ENCODE measurements at regions not wholly inside any gene's neighbourhood (a gene's known extent, or its start where the extent isn't known, plus 50 kb on each side); places are given as distances from the start of the nearest gene placed in this dataset.

- Histone ChIP-seq H3K4me2 (ENCODE audit: low read length) (no peak overlapping the region), H3K9me2 (ENCODE audit: insufficient read depth) (no peaks in the 10 kb centered on the region), H3K79me2 (ENCODE audit: insufficient read depth, low read length) (no peaks in the 10 kb centered on the region), H3K36me3 (ENCODE audit: control insufficient read depth in 1 of 2, insufficient read depth in 2 of 2, low read length in 2 of 2) (no peaks in the 10 kb centered on the region), H3K9ac (ENCODE audit: low read length) (no peak overlapping the region), H3K27ac (ENCODE audit: low read depth, low read length) (no peak overlapping the region), H4K20me1 (ENCODE audit: insufficient read depth) (no peaks in the 10 kb centered on the region), H3K4me1 (ENCODE audit: control insufficient read depth in 1 of 2, insufficient read depth in 2 of 2, low read length in 2 of 2) (no peaks in the 10 kb centered on the region), H2AFZ (ENCODE audit: low read depth, low read length, poor library complexity, severe bottlenecking) (no peak overlapping the region), H3K9me3 (ENCODE audit: control insufficient read depth in 1 of 2, insufficient read depth in 1 of 2, low read depth in 1 of 2, low read length in 2 of 2) (no peaks in the 10 kb centered on the region), H3K27me3 (ENCODE audit: insufficient read depth, low read length) (no peaks in the 10 kb centered on the region), H3K4me3 (replicated peaks in 1 of 2; ENCODE audit: low read depth in 1 of 2, low read length in 2 of 2) (no peak overlapping the region)
- RAD21 ChIA-PET (ENCODE audit: low non-redundant PET in 1 of 2, low total read pairs in 2 of 2, uncharacterized antibody in 2 of 2, unreplicated experiment in 2 of 2), result no interaction called here
- ATAC-seq (no peak), DNase-seq (ENCODE audit: low read depth, low spot score) (no peak)
- intact Hi-C loops (cut with micrococcal nuclease), result no loop called here
- CTCF ChIA-PET, result no interaction called here
- POLR2A ChIA-PET, result no interaction called here
- no TSS peak for BruUV-seq (replicated peaks)
- TF ChIP-seq EZH2 (IDR thresholded peaks at IDR 0.05), result no peak
- TF ChIP-seq EGR1 (IDR thresholded peaks at IDR 0.05; ENCODE audit: low read depth), result no peak
- TF ChIP-seq FOSL1 (IDR thresholded peaks at IDR 0.05; ENCODE audit: low read depth), result no peak
- no peak for TF ChIP-seq SP1 (IDR thresholded peaks at IDR 0.05; ENCODE audit: low read depth)
- TF ChIP-seq REST (IDR thresholded peaks at IDR 0.05; ENCODE audit: low read depth), result no peak
- no peak for TF ChIP-seq JUND (IDR thresholded peaks at IDR 0.05)
- TF ChIP-seq ZFX (IDR thresholded peaks at IDR 0.05), result no peak
- TF ChIP-seq ZNF274 (IDR thresholded peaks at IDR 0.05; ENCODE audit: low read depth, low read length), result no peak
- no peak for TF ChIP-seq MAX (IDR thresholded peaks at IDR 0.05)
Measured at GRCh38 chr13:72303941-72304746, 423.3 kb downstream of the MZT1 start.
